Heart right ventricle (tissue), 16 donors: ENCODE measurements at regions not wholly inside any gene's neighbourhood (a gene's known extent, or its start where the extent isn't known, plus 50 kb on each side); places are given as distances from the start of the nearest gene placed in this dataset.

Experiments
- ATAC-seq, 8 donors: fragments of 200-7000 bp; cut with Tn5 transposase; one replicate each; pipeline ENCODE4 v1.9.1; 2020; ENCODE audit warnings: mild to moderate bottlenecking in 8 of 8, moderate library complexity in 8 of 8, moderate number of reproducible peaks in 1 of 8
- DNase-seq, 2 donors: peaks; one replicate each; pipeline ENCODE4 v3.0.0-alpha.2; 2020
- H3K27ac ChIP-seq, 10 donors: fragments of 200-600 bp; sonication (generic) in 2 of 10; one replicate each; pipeline versions ENCODE4 v1.5.0 to v1.8.0; 2020 to 2022; ENCODE audit warnings: mild to moderate bottlenecking in 3 of 10
- H3K27me3 ChIP-seq, 7 donors: fragments of 200-600 bp; one replicate each; pipeline ENCODE4 v1.8.0; 2021 to 2022; ENCODE audit warnings: mild to moderate bottlenecking in 2 of 7
- H3K36me3 ChIP-seq, 9 donors: fragments of 200-600 bp; sonication (generic) in 1 of 9; one replicate each; pipeline versions ENCODE4 v1.5.0 to v1.8.0; 2020 to 2022; ENCODE audit warnings: mild to moderate bottlenecking in 2 of 9
- H3K4me1 ChIP-seq, 9 donors: fragments of 200-600 bp; sonication (generic) in 1 of 9; one replicate each; pipeline versions ENCODE4 v1.5.0 to v1.8.0; 2020 to 2022; ENCODE audit warnings: mild to moderate bottlenecking in 4 of 9
- H3K4me3 ChIP-seq, 10 donors: fragments of 200-600 bp; sonication (generic) in 2 of 10; one replicate each; pipeline versions ENCODE4 v1.5.0 to v1.8.0; 2020 to 2022; ENCODE audit warnings: mild to moderate bottlenecking in 7 of 10, moderate library complexity in 2 of 10
- H3K9me3 ChIP-seq, 11 donors: fragments of 200-600 bp in 10 of 11; sonication (generic) in 2 of 11; one replicate each; pipeline versions ENCODE4 v1.5.0 to v1.8.0; 2013 to 2022; ENCODE audit warnings: mild to moderate bottlenecking in 2 of 11, control low read depth in 1 of 11, moderate library complexity in 1 of 11
- CTCF ChIP-seq, 9 donors: fragments of 200-600 bp; sonication (generic) in 2 of 9; IDR thresholded peaks; one replicate each; pipeline versions ENCODE4 v1.5.0 to v1.8.0; 2021 to 2022; ENCODE audit warnings: antibody characterized with exemption in 9 of 9, mild to moderate bottlenecking in 5 of 9, moderate library complexity in 1 of 9
- WGBS, 2 donors: extraction: QIAGEN DNeasy Blood & Tissue Kit; methylation state at CpG; one replicate each; pipeline ENCODE4 v1.1.7; 2013; ENCODE audit warnings: inconsistent platforms in 1 of 2; 5-methylcytosine and 5-hydroxymethylcytosine counted together
- intact Hi-C, 10 donors: fragments of 100-400 bp; cut with DNase I; formaldehyde crosslinking; loops; one replicate each; pipeline versions ENCODE4 v1.11.1 to v1.14.2; 2022
- donor health status: Arrhythmogenic right ventricular cardiomyopathy.
- donor health status: ischemic (EF 13 %, LVEDD 7.1; RV severe dilation, severe dysfunction).
- donor health status: healthy with polysubstance abuse.
- donor health status: DM: no; HTN: yes; CAD: no.
- donor health status: DM: no; HTN: no; CAD: no.
- donor health status: ischemic (EF 25% LVEDD 6.9; RV normal size, moderate dysfunction).
- donor health status: ischemic (EF 25% LVEDD 5.7; RV mildly dilated, moderate dysfunction).
- donor health status: healthy.
- donor health status: DM: yes; HTN: yes; CAD: no.
- donor health status: Ischemic cardiomyopathy.
- donor health status: ischemic (EF 35%, LVEDD 5.7; RV mildly dilated, moderate dysfunction).
- donor health status: nonischemic (EF 11% LVEDD 7.7; RV severe dilation, severe dysfunction).
- donor health status: DM: yes; HTN: yes; CAD: no.
- donor health status: PGD.
- donor health status: ischemic (EF 29% LVEDD 5.4; RV normal size, mild dysfunction).
- donor health status: nonischemic (EF 23%, LVEDD 6.1; RV moderate dilation, normal function).

GRCh38 chr3:68483041-68483440 is 449.3 kb downstream of the TAFA4 start:
- ATAC-seq = no peak

GRCh38 chr3:68482565-68482964 is 449.8 kb downstream of the TAFA4 start:
- no peaks in the 10 kb centered on the region for H3K9me3 ChIP-seq
- no peak overlapping the region for H3K4me3 ChIP-seq
- H3K27ac ChIP-seq = no peak overlapping the region
- no peaks in the 10 kb centered on the region for H3K36me3 ChIP-seq
- ATAC-seq (no peak), DNase-seq (no peak)
- no peaks in the 10 kb centered on the region for H3K27me3 ChIP-seq
- intact Hi-C loops = no loop called here
- 74 to 81% methylated on average over 2 of the region's 2 CpGs for WGBS, 2 donors
- H3K4me1 ChIP-seq = no peaks in the 10 kb centered on the region
- TF ChIP-seq CTCF (IDR thresholded peaks at IDR 0.05) = no peak

More at GRCh38 chr3:68483041-68483440, 449.3 kb downstream of the TAFA4 start:
- no peak overlapping the region for H3K4me3 ChIP-seq
- H3K36me3 ChIP-seq = no peaks in the 10 kb centered on the region
- intact Hi-C loops = no loop called here
- no peaks in the 10 kb centered on the region for H3K27me3 ChIP-seq
- no peak for TF ChIP-seq CTCF (IDR thresholded peaks at IDR 0.05)
- H3K4me1 ChIP-seq = no peaks in the 10 kb centered on the region
- DNase-seq = no peak
- WGBS, 2 donors = 82 to 87% methylated on average over 2 of the region's 2 CpGs
- H3K9me3 ChIP-seq = no peaks in the 10 kb centered on the region
- no peak overlapping the region for H3K27ac ChIP-seq

GRCh38 chr3:68479779-68480178 is 452.6 kb downstream of the TAFA4 start:
- intact Hi-C loops = no loop called here
- DNase-seq (no peak), ATAC-seq (no peak)
- 87 to 90% methylated on average over 3 of the region's 3 CpGs for WGBS, 2 donors
- TF ChIP-seq CTCF (IDR thresholded peaks at IDR 0.05) = no peak
- no peak overlapping the region for H3K27ac ChIP-seq
- no peak overlapping the region for H3K4me3 ChIP-seq
- no peaks in the 10 kb centered on the region for H3K9me3 ChIP-seq
- H3K36me3 ChIP-seq = no peaks in the 10 kb centered on the region
- H3K27me3 ChIP-seq = no peaks in the 10 kb centered on the region
- no peaks in the 10 kb centered on the region for H3K4me1 ChIP-seq

- no peak for TF ChIP-seq CTCF (IDR thresholded peaks at IDR 0.05)
- no peaks in the 10 kb centered on the region for H3K9me3 ChIP-seq
- no peaks in the 10 kb centered on the region for H3K27me3 ChIP-seq
- H3K4me3 ChIP-seq = no peak overlapping the region
- intact Hi-C loops = no loop called here
- ATAC-seq (no peak), DNase-seq (no peak)
- H3K27ac ChIP-seq = no peak overlapping the region
- no peaks in the 10 kb centered on the region for H3K4me1 ChIP-seq
- 63 to 69% methylated on average over 3 of the region's 3 CpGs for WGBS, 2 donors
- H3K36me3 ChIP-seq = no peaks in the 10 kb centered on the region
Measured at GRCh38 chr3:68468695-68469375, 463.5 kb downstream of the TAFA4 start.
